ENCODE measurements at regions not wholly inside any gene's neighbourhood (a gene's known extent, or its start where the extent isn't known, plus 50 kb on each side); places are given as distances from the start of the nearest gene placed in this dataset.

DNA sequence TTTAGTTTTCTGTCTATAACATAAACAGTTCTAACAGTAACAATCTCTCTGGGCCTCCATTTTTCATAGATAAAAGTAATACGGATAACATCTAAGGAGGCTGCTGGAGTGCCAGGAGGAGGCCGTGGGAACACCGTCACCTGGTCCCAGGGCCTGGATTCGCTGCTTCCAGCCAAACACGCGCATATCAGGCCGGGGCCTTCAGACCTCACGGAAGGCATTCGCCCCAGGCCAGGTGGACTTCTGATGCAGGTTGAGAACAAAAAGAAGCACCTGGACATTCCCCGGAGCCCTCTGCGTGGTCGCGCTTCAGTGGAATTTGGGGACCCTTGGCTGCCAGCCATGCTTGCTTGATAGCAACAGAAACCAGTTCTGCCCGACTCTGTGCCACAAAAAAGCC is 113.1 kb upstream of the GUCA2B start:
- POLR2A ChIA-PET, result no interaction called here
- Histone ChIP-seq H3K9me3 (ENCODE audit: control insufficient read depth, insufficient read depth, low read depth, low read length) (no peaks in the 10 kb centered on the region), H3K4me3 (ENCODE audit: low read depth, low read length) (no peak overlapping the region), H3K36me3 (ENCODE audit: control insufficient read depth in 2 of 2, insufficient read depth in 1 of 2, low read length in 2 of 2) (no peaks in the 10 kb centered on the region), H3K27ac (ENCODE audit: extremely low read depth, low read depth, low read length) (no peak overlapping the region), H3K4me1 (ENCODE audit: control insufficient read depth, insufficient read depth, low read length) (no peaks in the 10 kb centered on the region)
- CTCF ChIA-PET, result no interaction called here
- no peak for TF ChIP-seq ZNF48 (tag by site-specific recombination; IDR thresholded peaks at IDR 0.05)
- no peak for TF ChIP-seq ZNF366 (tag by site-specific recombination; conservative IDR thresholded peaks at IDR 0.05)
- no peak for TF ChIP-seq ZNF521 (tag by site-specific recombination; IDR thresholded peaks at IDR 0.05)
- no peak for TF ChIP-seq ZBTB8A (tag by site-specific recombination; IDR thresholded peaks at IDR 0.05)
- no peak for TF ChIP-seq FEZF1 (tag by site-specific recombination; IDR thresholded peaks at IDR 0.05)
- TF ChIP-seq ZNF548 (tag by site-specific recombination; IDR thresholded peaks at IDR 0.05), result no peak
- TF ChIP-seq KLF10 (tag by site-specific recombination; IDR thresholded peaks at IDR 0.05), result no peak
- TF ChIP-seq ZNF560 (tag by site-specific recombination; IDR thresholded peaks at IDR 0.05; ENCODE audit: borderline replicate concordance), result no peak
- no peak for TF ChIP-seq ZNF157 (tag by site-specific recombination; IDR thresholded peaks at IDR 0.05)
- no peak for TF ChIP-seq HOXA7 (CRISPR knock-in tag; IDR thresholded peaks at IDR 0.05; ENCODE audit: borderline replicate concordance)
- TF ChIP-seq ZNF449 (tag by site-specific recombination; IDR thresholded peaks at IDR 0.05), result no peak

DNA sequence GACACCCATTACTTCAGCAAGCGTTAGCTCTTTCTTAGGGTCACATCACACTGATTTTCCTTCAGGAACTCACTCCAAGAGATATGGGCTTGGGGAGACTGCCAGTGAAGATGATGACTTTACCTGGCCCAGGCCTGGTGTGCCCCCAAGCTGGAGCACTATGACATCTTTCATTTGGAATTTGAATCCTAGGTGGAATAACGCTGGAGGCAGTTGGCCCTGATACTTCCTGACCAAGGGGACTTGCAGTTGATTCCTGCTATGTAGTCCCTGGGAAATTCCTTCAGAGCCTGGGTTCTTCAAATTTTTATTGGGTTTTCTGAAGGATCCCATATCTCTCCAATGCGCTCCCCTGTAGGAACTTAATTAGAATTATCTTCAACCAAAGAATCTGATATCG is 114.9 kb upstream of the GUCA2B start:
- H3K4me3 ChIP-seq (ENCODE audit: low read depth, low read length), result no peak overlapping the region
- H3K9me3 ChIP-seq (ENCODE audit: control insufficient read depth, insufficient read depth, low read depth, low read length), result no peaks in the 10 kb centered on the region
- H3K4me1 ChIP-seq (ENCODE audit: control insufficient read depth, insufficient read depth, low read length), result no peaks in the 10 kb centered on the region
- H3K27ac ChIP-seq (ENCODE audit: extremely low read depth, low read depth, low read length), result no peak overlapping the region
- TF ChIP-seq ZNF654 (tag by site-specific recombination; IDR thresholded peaks at IDR 0.05; ENCODE audit: low read depth), result no peak
- no peak for TF ChIP-seq HOXD13 (CRISPR knock-in tag; IDR thresholded peaks at IDR 0.05; ENCODE audit: borderline replicate concordance)
- no peak for TF ChIP-seq GLIS1 (tag by site-specific recombination; IDR thresholded peaks at IDR 0.05)
- ChIA-PET POLR2A (no interaction called here), CTCF (interaction anchor here (0.7 kb wide), 2 partner anchors 120 to 253 kb away, joined by 3 read pairs; no protein-coding TSS in a partner anchor)
- no peaks in the 10 kb centered on the region for H3K36me3 ChIP-seq (ENCODE audit: control insufficient read depth in 2 of 2, insufficient read depth in 1 of 2, low read length in 2 of 2)

GRCh38 chr1:42037586-42037985 is 115.6 kb upstream of the GUCA2B start:
- H3K4me1 ChIP-seq (ENCODE audit: control insufficient read depth, insufficient read depth, low read length), result no peaks in the 10 kb centered on the region
- POLR2A ChIA-PET, result interaction anchor here (0.7 kb wide), 1 partner anchor 195 kb away, joined by 3 read pairs; no protein-coding TSS in a partner anchor
- H3K9me3 ChIP-seq (ENCODE audit: control insufficient read depth, insufficient read depth, low read depth, low read length), result no peaks in the 10 kb centered on the region
- TF ChIP-seq ZFHX2 (tag by site-specific recombination; conservative IDR thresholded peaks at IDR 0.05) (0 out of 2 replicates have a peak, but pooled peaks have one; percentile 20), ZNF341 (tag by site-specific recombination; IDR thresholded peaks at IDR 0.05; ENCODE audit: low read depth) (no peak), EGR2 (tag by site-specific recombination; IDR thresholded peaks at IDR 0.05; ENCODE audit: low read depth) (peak; percentile 10; the same call in 1 of the 2 replicates), ZNF639 (tag by site-specific recombination; IDR thresholded peaks at IDR 0.05) (no peak)
- CTCF ChIA-PET, result interaction anchor here (0.5 to 0.7 kb wide), 4 partner anchors 121 to 457 kb away, joined by 3 read pairs; no protein-coding TSS in a partner anchor
- no peak overlapping the region for H3K27ac ChIP-seq (ENCODE audit: extremely low read depth, low read depth, low read length)
- no peaks in the 10 kb centered on the region for H3K36me3 ChIP-seq (ENCODE audit: control insufficient read depth in 2 of 2, insufficient read depth in 1 of 2, low read length in 2 of 2)
- no peak overlapping the region for H3K4me3 ChIP-seq (ENCODE audit: low read depth, low read length)
